Vagina (tissue), 2 donors: ENCODE measurements at regions not wholly inside any gene's neighbourhood (a gene's known extent, or its start where the extent isn't known, plus 50 kb on each side); places are given as distances from the start of the nearest gene placed in this dataset.

ENCODE experiments used
- POLR2AphosphoS5 ChIP-seq, 2 donors: sonication (generic); formaldehyde crosslinking; IDR thresholded peaks; one replicate each; pipeline ENCODE4 v1.9.0; 2017; ENCODE audit warnings: antibody characterized with exemption in 2 of 2, mild to moderate bottlenecking in 2 of 2, low read depth in 1 of 2; ENCODE audit not compliant: insufficient read depth in 1 of 2
- TF ChIP-seq, protein P1 (sequence below), 3 experiments: fragments of 450-650 bp in 2 of 3; fragments of 200-600 bp in 1 of 3; sonication (generic) in 1 of 3; IDR thresholded peaks; one replicate each; pipeline ENCODE4 v1.5.1; 2017 to 2019; ENCODE audit warnings: antibody characterized with exemption in 3 of 3, mild to moderate bottlenecking in 2 of 3, moderate library complexity in 2 of 3

DNA sequence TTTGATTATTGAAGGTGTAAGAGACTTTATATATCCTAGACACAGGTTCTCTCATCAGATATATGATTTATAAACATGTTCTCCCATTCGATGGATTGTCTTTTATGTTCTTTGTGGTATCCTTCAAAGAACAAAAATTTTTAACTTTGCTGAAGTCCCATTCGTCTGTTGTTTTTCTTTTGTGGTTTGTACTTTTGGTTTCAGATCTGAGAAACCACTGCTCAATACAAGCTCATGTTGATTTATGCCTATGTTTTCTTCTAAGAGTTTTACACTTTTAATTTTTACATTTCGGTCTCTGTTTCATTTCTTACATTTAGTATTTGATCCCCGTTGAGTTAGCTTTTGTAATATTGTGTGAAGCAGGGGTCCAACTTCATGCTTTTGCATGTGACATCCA lies 103.3 kb upstream of the SPRED1 start:
- TF ChIP-seq, protein P1, sequence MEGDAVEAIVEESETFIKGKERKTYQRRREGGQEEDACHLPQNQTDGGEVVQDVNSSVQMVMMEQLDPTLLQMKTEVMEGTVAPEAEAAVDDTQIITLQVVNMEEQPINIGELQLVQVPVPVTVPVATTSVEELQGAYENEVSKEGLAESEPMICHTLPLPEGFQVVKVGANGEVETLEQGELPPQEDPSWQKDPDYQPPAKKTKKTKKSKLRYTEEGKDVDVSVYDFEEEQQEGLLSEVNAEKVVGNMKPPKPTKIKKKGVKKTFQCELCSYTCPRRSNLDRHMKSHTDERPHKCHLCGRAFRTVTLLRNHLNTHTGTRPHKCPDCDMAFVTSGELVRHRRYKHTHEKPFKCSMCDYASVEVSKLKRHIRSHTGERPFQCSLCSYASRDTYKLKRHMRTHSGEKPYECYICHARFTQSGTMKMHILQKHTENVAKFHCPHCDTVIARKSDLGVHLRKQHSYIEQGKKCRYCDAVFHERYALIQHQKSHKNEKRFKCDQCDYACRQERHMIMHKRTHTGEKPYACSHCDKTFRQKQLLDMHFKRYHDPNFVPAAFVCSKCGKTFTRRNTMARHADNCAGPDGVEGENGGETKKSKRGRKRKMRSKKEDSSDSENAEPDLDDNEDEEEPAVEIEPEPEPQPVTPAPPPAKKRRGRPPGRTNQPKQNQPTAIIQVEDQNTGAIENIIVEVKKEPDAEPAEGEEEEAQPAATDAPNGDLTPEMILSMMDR (IDR thresholded peaks at IDR 0.05): no peak
- TF ChIP-seq POLR2AphosphoS5 (IDR thresholded peaks at IDR 0.05; ENCODE audit: insufficient read depth in 1 of 2, low read depth in 1 of 2): no peak
